ENCODE measurements at regions not wholly inside any gene's neighbourhood (a gene's known extent, or its start where the extent isn't known, plus 50 kb on each side); places are given as distances from the start of the nearest gene placed in this dataset.

GRCh38 chr6:6746970-6747338 lies 158.4 kb downstream of the LY86 start:
- TF ChIP-seq CTCF (IDR thresholded peaks at IDR 0.05), result no peak
- no peak for TF ChIP-seq POLR2A (IDR thresholded peaks at IDR 0.05)
